NCI-H1694 treated with DMSO at 0.1 percent for 48 hours (cell line): ENCODE measurements at regions not wholly inside any gene's neighbourhood (a gene's known extent, or its start where the extent isn't known, plus 50 kb on each side); places are given as distances from the start of the nearest gene placed in this dataset.

Experiments
- DNase-seq: peaks from one replicate; lab custom pipeline; 2025; lab: John Stamatoyannopoulos, UW

DNA sequence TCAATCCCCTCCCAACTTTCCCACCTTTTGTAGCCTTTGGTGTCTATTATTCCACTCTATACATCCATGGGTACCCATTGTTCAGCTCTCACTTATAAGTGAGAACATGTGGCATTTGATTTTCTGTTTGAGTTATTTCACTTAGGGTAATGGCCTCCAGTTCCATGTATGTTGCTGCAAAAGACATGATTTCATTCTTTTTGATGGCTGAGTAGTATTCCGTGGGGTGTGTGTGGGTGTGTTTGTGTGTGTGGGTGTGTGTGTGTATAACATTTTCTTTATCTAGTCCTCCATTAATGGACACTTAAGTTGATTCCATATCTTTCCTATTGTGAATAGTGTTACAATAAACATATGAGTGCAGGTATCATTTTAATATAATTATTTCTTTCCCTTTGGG, 157.5 kb upstream of the FSTL4 start:
- no peak for DNase-seq

DNA sequence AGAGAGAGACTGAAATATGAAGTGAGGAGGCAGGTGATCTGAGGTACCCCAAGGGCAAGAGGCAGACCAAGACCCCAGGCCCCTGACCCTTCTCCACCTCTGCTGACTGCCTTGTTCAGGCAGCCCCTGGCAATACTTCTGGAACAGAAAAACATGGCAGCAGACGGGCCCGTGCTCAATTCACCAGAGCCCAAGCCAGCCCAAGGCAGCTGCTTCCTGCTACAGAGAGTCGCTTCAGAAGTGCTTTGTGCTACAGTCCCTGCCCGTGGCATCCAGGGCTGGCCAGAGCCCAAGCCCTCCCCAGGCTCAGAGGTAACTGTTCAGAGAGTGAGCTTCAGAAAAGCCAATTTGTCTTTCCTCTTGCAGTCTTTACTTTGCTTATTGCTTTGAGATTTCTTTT, 151.4 kb upstream of the FSTL4 start:
- DNase-seq, result no peak

DNA sequence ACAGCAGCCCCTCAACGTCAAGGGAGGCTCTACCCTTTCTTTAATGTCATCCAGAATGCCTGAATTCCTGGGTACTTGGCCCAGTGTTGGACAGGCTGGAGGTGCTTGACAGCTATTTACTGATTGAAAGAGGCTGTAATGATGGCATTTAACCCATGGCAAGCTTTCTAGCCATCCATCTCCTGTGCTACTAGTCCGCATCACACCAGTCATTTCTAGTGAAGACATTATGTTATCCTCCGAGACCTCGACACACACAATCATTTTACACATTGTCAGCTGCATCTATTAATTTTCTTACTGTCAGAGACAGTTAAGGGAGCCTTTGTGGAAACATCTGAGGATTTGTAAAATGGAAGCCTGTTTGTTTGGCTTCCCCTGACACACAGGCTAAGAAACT, 149.3 kb upstream of the FSTL4 start:
- no peak for DNase-seq

DNA sequence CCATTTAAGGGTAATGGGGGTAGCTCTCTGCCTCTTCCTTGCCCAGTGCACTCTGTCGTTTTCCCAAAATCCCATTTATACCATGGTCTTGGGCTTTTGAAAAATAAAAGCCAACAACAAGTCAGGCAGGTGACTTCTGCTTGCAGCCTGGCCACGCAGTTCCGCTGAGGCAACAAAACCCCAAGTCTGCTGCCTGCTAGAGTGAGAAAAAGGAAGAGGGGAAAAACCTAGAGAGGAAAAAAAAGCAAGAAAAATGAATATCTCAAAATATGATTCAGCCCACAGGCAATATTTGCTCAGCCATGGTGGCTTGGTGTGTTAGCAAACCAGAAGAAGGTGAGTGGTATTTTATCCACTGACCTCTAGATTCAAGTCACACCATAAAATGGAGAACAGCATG, 148.2 kb upstream of the FSTL4 start:
- no peak for DNase-seq

DNA sequence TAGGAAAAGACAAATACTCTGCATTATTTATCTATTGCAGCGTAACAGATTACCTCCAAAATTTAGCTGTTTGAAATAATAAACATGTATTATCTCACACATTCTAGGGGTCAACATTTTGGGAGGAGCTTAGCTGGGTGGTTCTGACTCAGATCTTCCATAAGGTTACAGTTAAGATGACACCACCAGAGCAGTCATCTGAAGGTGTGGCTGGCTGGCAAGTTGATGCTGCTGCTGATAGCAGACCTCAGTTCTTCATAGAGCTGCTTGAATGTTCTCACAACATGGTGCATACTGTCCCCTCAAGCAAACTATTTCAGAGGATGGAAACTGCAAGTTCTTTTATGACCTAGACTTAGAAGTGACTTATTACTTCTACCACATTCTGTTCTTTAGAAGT, 146.3 kb upstream of the FSTL4 start:
- no peak for DNase-seq

DNA sequence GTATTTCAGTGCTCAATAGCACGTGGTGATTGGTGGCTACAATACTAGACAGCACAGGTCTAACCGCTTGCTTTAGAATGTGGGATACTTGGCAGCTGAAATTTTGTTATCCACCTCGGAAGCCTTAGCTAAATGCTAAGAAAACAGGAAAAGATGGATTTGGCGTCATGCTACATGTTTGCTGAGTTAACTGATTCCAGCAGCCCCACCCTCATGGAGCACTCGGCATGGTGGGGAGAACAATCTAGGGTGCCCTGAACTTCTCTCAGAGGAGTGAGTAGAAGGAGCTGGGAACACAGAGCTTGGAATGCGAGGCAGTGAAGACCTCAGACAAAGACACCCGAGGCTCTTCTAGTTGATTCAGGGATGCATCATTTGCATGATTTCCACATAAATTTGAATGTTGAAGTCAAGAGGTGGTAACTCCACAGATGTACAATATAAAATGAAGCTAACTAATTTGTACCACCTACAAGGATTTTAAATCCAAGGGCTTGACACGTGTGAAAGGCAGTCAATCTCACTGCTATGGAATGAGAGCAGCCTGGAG, 145.1 kb upstream of the FSTL4 start:
- no peak for DNase-seq

DNA sequence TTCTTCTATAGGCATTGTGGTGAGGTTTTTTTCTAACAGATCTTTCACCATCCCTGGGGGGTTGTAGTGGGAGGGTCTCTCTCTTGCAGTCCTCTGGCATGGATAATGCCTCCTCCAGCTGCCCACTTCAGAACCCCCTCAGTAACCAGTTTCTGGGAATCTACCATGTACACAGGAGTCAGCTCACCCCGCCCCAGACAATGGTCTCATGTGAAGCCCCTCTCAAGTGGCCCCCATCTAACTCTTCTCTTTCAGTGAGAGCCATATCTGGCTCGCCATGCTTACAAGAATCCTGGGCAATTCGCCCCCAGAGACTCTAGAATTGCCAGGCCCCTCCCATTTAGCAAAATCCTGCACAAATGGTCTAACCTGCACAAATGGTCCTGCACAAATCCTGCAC, 144.4 kb upstream of the FSTL4 start:
- DNase-seq, result no peak

DNA sequence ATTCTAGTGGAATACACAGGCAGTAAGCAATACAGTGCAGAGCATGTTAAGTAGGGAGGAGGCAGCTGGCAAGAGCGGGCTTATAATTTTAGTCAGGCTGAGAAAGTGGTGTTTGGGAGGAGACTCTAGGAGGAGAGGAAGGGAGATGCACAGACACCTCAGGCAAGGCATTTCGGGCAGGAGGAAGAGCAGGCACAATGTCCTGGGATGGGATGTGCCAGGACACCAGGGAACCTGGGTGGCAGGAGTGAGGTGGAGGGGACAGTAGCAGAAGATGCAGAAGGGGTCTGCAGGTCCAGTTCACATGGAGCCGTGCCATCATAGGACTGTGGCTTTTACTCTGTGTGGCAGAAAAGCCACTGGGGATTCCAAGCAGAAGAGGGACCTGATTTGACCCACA, 143.7 kb upstream of the FSTL4 start:
- no peak for DNase-seq

DNA sequence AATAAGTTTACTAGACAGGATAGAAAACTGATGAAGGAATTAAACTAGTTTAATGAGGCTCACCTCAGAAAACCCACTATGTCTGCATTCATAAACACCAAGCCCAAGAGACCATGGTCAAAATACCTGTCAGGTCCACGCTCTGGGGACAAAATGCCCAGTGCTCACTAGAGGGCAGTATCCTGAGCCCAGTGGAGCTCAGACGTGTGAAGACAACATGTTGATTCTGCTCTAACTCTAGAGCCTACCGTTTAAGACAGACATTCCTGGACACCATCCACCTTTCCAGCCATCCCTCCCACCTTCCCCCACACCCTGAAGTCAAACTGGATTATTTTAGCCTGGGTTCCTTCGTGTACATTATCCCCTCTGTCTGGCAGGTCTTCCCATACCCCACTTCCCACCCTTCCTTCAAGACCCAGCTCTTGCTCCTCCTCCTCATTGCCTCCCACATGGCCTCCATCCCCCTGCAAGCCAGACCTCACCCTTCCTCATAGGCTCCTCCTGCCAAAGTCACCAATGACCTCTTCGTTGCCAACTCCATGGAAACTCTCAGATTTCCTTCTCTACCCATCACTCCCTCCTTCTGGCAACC, 142.3 kb upstream of the FSTL4 start:
- DNase-seq, result peak; percentile 9

DNA sequence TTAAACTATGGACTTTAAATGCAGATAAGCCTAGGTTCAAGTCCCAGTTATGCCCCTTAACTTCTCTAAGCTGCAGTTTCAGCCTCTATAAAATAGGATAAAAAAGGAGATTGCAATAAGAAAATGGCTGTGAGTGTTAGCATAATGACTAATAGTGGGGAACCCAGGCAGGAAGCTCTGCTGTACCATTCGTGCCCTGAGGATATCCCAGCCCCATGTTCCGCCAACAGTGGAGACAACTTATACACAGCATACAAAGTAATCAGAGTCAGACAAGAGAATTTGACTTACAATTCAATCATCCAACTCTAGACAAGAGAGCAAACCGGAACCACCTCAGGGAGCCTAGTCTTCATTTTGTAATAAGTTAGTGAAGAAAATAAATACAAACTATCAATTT, 141.5 kb upstream of the FSTL4 start:
- no peak for DNase-seq

DNA sequence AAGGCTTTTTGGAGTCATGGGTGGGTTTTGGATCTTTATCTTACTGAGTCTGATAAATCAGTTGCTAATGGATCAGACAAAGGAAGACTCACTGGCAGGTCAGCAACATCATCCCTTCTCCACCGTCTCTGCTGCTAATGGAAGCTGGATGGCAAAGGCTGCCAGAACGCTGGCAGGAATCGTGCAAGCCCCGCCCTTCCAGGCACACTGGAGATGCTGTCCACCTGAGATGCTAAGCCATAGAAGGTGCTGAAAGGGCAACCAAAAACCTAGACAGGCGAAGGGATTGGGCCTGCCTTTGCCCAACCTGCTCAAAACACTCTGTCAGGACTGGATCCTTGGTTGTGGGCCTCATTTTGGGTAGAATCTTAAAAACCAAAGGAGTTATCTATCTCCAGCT, 139.5 kb upstream of the FSTL4 start:
- no peak for DNase-seq

DNA sequence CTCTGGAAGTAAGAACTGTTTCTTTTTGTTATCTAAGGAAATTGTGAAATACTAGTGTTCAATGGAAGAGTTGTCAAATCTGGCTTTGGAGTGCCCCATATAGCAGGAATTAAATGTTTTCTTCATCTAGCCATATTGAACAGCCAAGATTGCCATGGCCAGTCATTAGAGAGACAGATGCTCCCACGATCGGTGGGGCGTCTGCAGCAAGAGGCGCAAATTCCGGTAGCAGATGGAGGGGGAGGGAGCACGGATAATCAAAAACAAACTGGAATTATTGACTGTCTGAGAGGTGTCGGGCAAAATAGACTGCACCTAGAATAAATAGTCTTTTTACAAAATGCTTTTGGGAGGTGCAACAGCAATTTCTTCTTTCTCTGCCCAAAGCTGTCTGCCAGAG, 139.1 kb upstream of the FSTL4 start:
- DNase-seq, result peak; percentile 66

DNA sequence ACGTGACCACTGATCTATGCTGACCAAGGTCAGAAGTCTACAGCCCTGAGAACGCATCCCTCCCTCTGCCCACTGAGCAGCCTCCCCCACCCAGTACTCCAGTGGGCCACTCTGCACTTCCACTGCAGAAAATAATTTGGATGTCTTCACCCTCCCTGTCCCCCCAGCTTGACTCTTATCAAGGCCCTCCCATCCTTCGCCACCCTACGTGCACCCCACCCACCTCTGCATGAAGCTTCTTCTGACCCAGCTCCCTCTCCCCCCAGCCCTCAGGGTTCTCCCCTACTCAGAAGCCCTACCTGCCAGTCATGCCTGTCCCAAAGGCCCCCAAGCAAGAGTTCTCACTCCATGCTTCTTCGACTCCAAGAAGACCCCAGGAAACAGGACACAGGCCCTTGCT, 138.5 kb upstream of the FSTL4 start:
- no peak for DNase-seq

DNA sequence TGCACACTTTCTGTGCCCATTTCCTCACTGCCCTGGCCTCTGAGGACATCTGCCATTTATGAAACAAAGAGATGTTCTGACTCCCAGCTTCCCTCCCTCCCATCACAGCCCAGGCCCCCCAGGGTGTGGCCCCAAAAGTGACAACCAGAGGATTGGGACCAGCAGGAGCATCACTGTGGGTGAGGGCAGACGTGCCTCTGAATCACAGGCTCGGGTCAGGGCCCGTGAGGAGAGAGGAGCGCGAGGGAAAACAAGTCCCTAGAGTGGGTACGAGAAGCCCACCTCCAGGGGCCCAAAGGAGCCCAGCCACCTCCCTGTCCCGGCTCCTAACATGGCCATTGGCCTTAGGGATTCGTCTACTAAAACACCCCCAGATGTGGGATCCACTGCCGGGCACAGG, 138.0 kb upstream of the FSTL4 start:
- no peak for DNase-seq

DNA sequence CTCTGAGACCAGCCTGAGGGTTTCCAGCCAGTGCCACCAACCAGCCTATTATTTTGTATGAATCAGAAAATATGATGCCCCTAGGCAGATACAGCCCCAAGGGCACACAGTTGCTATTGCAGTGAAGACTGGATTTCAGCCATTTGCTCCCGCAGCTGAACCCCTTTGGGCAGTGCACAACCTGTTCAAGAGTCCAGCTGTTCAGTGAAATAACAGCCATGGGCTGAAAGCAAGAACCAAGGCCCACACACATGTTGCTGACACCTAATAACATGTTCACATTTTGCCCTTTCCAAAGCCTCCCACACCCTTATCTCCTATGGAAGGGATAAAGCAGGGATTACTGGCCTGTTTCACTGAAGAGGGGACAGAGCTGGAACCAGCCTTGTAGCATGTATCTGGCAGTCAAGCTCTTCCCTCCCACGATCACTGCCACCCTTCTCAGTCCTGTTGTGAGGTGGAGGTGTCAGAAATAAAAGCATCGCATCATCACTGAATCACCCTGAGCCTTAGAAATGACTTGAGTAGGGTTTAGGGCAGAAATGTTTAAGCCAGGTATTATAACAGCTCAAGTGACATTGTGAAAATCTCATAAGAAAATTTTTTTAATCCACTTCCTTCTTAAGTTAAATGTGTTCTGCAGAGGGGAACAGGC, 137.1 kb upstream of the FSTL4 start:
- DNase-seq, result no peak

DNA sequence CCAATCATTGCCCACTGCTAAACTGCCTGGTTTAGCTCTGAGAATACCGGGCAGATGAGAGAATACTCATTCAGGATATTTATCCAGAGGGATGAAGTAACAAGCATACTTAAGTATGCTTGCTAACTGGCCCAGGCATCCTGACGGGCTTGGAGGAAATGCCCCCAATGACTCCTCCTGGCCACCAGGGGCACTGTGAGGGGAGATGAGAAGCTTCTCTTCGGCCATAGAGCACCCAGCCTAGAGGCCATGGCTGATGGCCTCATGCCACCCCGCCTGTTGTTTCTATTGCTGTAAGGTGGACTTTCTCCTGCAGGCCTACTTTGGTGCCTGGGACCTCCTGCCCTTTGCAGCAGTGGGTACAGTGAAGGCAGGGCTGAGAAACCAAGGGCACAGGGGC, 134.5 kb upstream of the FSTL4 start:
- DNase-seq, result no peak

DNA sequence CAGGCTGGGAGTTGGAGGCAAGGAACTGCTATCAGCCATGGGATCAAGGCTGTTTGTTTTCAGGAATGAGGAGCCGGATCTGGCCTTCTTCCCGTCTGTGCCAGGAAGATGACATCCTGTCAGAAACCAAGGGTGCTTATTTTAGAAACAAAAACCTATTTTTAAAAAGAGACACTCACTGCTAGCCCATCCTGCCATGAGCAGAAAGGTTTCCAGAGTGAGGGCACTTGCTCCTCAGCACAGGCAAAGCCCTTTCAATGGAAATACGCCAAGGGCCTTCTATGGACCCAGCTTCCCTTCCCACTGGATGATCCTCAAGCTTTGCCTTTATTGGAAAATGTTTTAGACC, 132.6 kb upstream of the FSTL4 start:
- no peak for DNase-seq

DNA sequence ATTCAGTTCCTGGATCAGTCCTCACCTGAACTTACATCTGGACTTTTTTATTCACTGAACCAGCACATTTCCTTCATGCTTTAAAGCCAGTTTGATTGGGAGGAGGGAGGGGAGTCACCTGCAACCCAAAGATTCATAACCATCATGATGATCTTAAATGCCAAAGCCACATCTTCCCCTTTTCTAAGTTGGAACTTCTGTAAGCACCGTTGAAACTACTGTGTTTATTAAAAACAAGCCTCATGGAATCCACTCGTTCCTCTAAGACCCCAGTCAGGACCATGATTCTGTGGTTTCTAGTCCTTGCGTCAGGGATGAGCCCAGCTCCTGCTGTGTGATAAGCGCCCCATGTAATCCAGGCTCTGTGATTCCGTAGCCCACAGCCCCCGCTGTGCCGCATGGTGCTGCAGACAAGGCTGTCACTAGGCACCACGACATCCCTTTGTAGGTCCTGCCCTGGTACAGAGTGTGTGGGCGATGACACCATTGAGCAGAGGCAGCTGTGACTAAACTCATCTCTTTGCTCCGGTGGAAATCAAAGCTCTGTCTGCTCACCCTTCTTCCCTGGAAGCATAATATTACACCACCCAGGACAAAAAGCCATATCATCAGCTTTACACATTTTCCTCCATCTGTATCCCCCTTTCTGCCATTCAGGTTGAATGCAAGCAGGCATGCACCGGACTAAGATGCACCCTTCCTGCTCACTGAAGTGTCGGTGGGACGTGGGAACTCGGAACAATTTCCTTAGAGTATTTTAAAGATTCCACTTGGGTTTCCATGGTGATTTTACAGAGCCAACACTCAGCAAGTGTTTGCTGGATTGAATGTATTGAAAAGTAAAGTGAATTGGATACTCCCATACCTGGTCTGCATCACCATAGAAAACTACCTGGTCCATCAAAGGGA, 132.0 kb upstream of the FSTL4 start:
- DNase-seq, result no peak

DNA sequence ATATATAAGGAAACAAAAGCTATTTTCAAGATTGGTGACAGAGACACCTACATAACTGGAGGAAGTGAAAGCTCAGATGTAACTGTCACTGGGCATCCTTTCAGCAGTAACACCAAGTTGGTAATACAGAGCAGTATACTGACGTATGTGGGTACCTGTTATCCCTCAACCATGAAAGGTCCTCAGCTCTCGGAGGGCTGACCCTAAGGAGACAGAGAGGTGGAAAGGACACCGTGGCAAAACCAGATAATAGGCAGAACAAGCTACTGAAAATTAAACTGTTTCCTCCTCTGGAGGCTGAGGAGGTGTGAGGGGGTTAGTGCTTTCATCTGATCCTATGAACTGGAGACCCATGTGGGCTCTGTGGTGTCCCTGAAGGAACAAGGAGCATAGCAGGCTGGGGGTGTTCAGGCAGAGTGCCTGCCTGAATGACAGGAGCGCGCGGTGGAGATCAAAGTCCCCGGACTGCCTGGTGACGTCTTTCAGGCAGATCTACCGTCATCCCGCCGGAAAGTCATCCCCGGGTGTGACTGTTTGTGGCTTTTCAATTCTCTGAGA, 130.2 kb upstream of the FSTL4 start:
- no peak for DNase-seq

DNA sequence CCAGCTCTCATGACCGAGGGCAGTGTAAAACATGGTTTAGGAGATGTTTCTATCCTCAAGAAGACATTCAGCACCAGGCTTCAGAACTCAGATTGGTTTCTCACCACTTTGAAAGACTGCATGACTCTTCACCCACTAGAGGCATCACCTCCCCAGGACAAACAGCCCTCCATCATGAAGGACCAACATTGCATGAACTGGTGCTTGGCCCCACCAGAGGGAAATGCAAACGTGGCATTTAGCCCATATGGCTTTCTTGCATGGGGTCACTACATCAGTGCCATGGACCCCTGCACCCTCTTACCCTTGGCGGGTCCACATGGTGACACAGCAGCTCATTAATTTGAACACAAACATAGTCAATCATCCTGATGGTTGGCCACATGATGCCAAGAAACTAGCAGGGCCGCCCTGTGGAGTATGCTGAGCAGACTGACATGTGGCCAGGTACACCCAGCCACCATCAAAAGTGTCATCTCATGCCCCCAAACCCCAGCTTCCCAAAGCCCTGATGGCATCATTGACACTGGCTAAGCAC, 129.5 kb upstream of the FSTL4 start:
- no peak for DNase-seq

DNA sequence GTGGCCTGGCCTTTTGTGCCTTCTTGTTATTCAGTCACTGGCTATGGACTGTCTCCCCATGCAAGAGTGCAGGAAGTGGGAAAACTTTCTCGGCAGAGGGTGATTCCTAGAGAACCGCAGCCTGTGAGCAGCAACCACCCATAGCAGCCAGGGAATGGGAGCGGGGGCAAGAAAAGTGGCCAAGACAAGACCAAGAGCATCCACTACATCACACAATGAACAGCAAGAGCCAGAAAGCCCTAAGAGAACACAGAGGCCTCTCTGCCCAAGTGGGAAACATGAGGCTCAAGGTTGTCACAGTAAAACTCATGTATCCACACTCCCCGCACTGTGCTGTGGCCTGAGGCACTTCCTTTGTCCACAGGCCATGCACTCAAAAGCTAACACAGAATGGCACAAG, 129.1 kb upstream of the FSTL4 start:
- DNase-seq, result no peak

DNA sequence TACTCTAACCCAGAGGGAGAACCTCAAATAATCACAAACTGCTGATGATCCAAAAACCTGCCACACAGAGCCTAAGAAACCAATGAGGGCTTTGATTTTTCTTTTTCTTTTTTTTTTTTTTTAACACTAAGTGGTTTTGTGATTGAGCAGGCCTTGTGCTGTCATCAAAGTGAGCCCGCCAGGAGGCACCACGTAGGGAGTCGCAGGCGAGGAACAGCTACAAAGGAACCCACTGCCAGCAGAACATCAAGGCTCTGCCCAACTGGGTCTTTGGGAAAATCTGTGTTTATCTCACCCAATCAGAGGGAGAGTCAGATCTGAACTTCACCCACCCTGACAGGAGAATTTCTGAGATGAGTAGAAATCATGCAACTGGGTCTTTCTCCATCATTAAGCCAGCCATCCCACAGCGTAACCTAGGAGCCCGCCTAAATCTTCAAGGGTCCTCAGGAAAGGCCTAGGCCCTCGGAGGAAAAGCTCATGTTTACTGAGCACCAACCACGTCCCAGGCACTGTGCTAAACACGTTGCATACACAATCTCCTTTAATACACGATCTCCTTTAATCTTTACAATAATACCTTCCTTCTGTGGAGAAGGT, 126.9 kb upstream of the FSTL4 start:
- DNase-seq, result no peak
